ENCODE measurements at regions not wholly inside any gene's neighbourhood (a gene's known extent, or its start where the extent isn't known, plus 50 kb on each side); places are given as distances from the start of the nearest gene placed in this dataset.
A peak's percentile ranks its signal among the peaks of the same experiment; 100 is the strongest.

- Mint-ChIP-seq H3K27me3 (ENCODE audit: unreplicated experiment) (no peaks in the 10 kb centered on the region), H3K27ac (ENCODE audit: unreplicated experiment) (no peak overlapping the region), H3K4me1 (ENCODE audit: low read depth, unreplicated experiment) (no peaks in the 10 kb centered on the region), H3K9me3 (ENCODE audit: unreplicated experiment) (no peaks in the 10 kb centered on the region), H3K4me3 (ENCODE audit: unreplicated experiment) (no peak overlapping the region), H3K36me3 (ENCODE audit: unreplicated experiment) (no peaks in the 10 kb centered on the region)
- TF ChIP-seq, protein P1, sequence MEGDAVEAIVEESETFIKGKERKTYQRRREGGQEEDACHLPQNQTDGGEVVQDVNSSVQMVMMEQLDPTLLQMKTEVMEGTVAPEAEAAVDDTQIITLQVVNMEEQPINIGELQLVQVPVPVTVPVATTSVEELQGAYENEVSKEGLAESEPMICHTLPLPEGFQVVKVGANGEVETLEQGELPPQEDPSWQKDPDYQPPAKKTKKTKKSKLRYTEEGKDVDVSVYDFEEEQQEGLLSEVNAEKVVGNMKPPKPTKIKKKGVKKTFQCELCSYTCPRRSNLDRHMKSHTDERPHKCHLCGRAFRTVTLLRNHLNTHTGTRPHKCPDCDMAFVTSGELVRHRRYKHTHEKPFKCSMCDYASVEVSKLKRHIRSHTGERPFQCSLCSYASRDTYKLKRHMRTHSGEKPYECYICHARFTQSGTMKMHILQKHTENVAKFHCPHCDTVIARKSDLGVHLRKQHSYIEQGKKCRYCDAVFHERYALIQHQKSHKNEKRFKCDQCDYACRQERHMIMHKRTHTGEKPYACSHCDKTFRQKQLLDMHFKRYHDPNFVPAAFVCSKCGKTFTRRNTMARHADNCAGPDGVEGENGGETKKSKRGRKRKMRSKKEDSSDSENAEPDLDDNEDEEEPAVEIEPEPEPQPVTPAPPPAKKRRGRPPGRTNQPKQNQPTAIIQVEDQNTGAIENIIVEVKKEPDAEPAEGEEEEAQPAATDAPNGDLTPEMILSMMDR (IDR thresholded peaks at IDR 0.05; ENCODE audit: partially characterized antibody, unreplicated experiment): peak; percentile 69
- DNase-seq: no peak
These were observed 72.3 kb upstream of the TNMD start for GRCh38 chrX:100512471-100512870.

- Mint-ChIP-seq H3K9me3 (ENCODE audit: unreplicated experiment) (no peaks in the 10 kb centered on the region), H3K4me3 (ENCODE audit: unreplicated experiment) (no peak overlapping the region), H3K4me1 (ENCODE audit: low read depth, unreplicated experiment) (no peaks in the 10 kb centered on the region), H3K27ac (ENCODE audit: unreplicated experiment) (no peak overlapping the region), H3K36me3 (ENCODE audit: unreplicated experiment) (peaks cover 3% of the 10 kb centered on the region), H3K27me3 (ENCODE audit: unreplicated experiment) (no peaks in the 10 kb centered on the region)
- DNase-seq: no peak
- TF ChIP-seq, protein P1 (IDR thresholded peaks at IDR 0.05; ENCODE audit: partially characterized antibody, unreplicated experiment): no peak
These were observed 84.7 kb upstream of the PCDH19 start for GRCh38 chrX:100494646-100495370.

DNA sequence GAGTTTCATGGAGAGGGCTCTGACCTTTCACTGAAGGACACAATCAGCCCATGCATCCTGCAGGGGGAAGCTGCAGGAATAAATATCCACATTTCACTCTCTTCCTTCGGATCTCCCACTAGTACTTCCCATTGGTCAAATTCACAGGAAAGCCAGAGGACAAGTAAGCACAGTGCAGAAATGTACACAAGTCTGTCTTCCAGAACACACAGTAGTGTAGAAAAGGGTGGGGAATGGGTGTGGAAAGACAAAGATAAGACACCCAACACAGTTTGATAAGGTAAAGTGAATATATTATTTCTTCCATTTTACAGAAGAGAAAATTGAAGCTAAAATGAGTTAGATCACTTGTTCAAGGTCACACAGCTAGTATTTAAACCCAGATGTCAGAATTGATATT lies 81.1 kb upstream of the PCDH19 start:
- Mint-ChIP-seq H3K36me3 (ENCODE audit: unreplicated experiment) (no peaks in the 10 kb centered on the region), H3K4me1 (ENCODE audit: low read depth, unreplicated experiment) (no peaks in the 10 kb centered on the region)
- TF ChIP-seq, protein P1 (IDR thresholded peaks at IDR 0.05; ENCODE audit: partially characterized antibody, unreplicated experiment): no peak

GRCh38 chrX:100487795-100488194 lies 77.7 kb upstream of the PCDH19 start:
- H3K27ac Mint-ChIP-seq (ENCODE audit: unreplicated experiment): no peak overlapping the region
- H3K4me1 Mint-ChIP-seq (ENCODE audit: low read depth, unreplicated experiment): no peaks in the 10 kb centered on the region
- TF ChIP-seq, protein P1 (IDR thresholded peaks at IDR 0.05; ENCODE audit: partially characterized antibody, unreplicated experiment): no peak
- no peaks in the 10 kb centered on the region for H3K27me3 Mint-ChIP-seq (ENCODE audit: unreplicated experiment)
- H3K4me3 Mint-ChIP-seq (ENCODE audit: unreplicated experiment): no peak overlapping the region
- no peaks in the 10 kb centered on the region for H3K36me3 Mint-ChIP-seq (ENCODE audit: unreplicated experiment)
- H3K9me3 Mint-ChIP-seq (ENCODE audit: unreplicated experiment): no peaks in the 10 kb centered on the region
- no peak for DNase-seq

More for the DNA sequence above, 81.1 kb upstream of the PCDH19 start:
- Mint-ChIP-seq H3K27ac (ENCODE audit: unreplicated experiment) (no peak overlapping the region), H3K27me3 (ENCODE audit: unreplicated experiment) (no peaks in the 10 kb centered on the region), H3K9me3 (ENCODE audit: unreplicated experiment) (no peaks in the 10 kb centered on the region), H3K4me3 (ENCODE audit: unreplicated experiment) (no peak overlapping the region)
- no peak for DNase-seq

- no peak for DNase-seq
- TF ChIP-seq, protein P1 (IDR thresholded peaks at IDR 0.05; ENCODE audit: partially characterized antibody, unreplicated experiment): no peak
- Mint-ChIP-seq H3K4me1 (ENCODE audit: low read depth, unreplicated experiment) (no peaks in the 10 kb centered on the region), H3K36me3 (ENCODE audit: unreplicated experiment) (no peaks in the 10 kb centered on the region), H3K27me3 (ENCODE audit: unreplicated experiment) (peaks cover 1% of the 10 kb centered on the region), H3K9me3 (ENCODE audit: unreplicated experiment) (no peaks in the 10 kb centered on the region), H3K4me3 (ENCODE audit: unreplicated experiment) (no peak overlapping the region), H3K27ac (ENCODE audit: unreplicated experiment) (no peak overlapping the region)
These were observed 74.9 kb upstream of the PCDH19 start for GRCh38 chrX:100484971-100485370.
